ENCODE measurements at regions not wholly inside any gene's neighbourhood (a gene's known extent, or its start where the extent isn't known, plus 50 kb on each side); places are given as distances from the start of the nearest gene placed in this dataset.

GRCh38 chr3:137347132-137347531 is 389.3 kb downstream of the IL20RB start:
- no peaks in the 10 kb centered on the region for H3K36me3 ChIP-seq
- ATAC-seq (ENCODE audit: low FRiP score in 2 of 2), result no peak
- 74 to 100% methylated on average over 1 to 2 of the region's 2 CpGs for WGBS, 2 donors
- H3K4me3 ChIP-seq, result no peak overlapping the region
- H3K27ac ChIP-seq, result no peak overlapping the region
- DNase-seq, result no peak
- TF ChIP-seq POLR2AphosphoS5 (IDR thresholded peaks at IDR 0.05) (no peak), CTCF (IDR thresholded peaks at IDR 0.05) (no peak), POLR2A (IDR thresholded peaks at IDR 0.05) (no peak), EP300 (IDR thresholded peaks at IDR 0.05) (no peak)
- H3K4me1 ChIP-seq, result no peaks in the 10 kb centered on the region
- H3K9me3 ChIP-seq, result no peaks in the 10 kb centered on the region
- H3K27me3 ChIP-seq, result no peaks in the 10 kb centered on the region

GRCh38 chr3:137347817-137348368 is 390.1 kb downstream of the IL20RB start:
- WGBS, 2 donors, result 3 to 5% methylated on average over 1 of the region's 1 CpG

GRCh38 chr3:137348936-137349335 is 391.2 kb downstream of the IL20RB start:
- TF ChIP-seq CTCF (IDR thresholded peaks at IDR 0.05) (no peak), EP300 (IDR thresholded peaks at IDR 0.05) (no peak), POLR2A (IDR thresholded peaks at IDR 0.05) (no peak), POLR2AphosphoS5 (IDR thresholded peaks at IDR 0.05) (no peak)
- Histone ChIP-seq H3K4me1 (no peaks in the 10 kb centered on the region), H3K36me3 (no peaks in the 10 kb centered on the region), H3K27ac (no peak overlapping the region), H3K9me3 (no peaks in the 10 kb centered on the region), H3K27me3 (no peaks in the 10 kb centered on the region), H3K4me3 (no peak overlapping the region)
- WGBS, 2 donors, result 60 to 82% methylated on average over 7 of the region's 7 CpGs
- DNase-seq, result no peak
- no peak for ATAC-seq (ENCODE audit: low FRiP score in 2 of 2)

More at GRCh38 chr3:137347817-137348368, 390.1 kb downstream of the IL20RB start:
- Histone ChIP-seq H3K4me3 (no peak overlapping the region), H3K27me3 (no peaks in the 10 kb centered on the region), H3K36me3 (no peaks in the 10 kb centered on the region), H3K4me1 (no peaks in the 10 kb centered on the region), H3K9me3 (no peaks in the 10 kb centered on the region), H3K27ac (no peak overlapping the region)
- ATAC-seq (ENCODE audit: low FRiP score in 2 of 2) (no peak), DNase-seq (no peak)
- TF ChIP-seq POLR2A (IDR thresholded peaks at IDR 0.05) (no peak), EP300 (IDR thresholded peaks at IDR 0.05) (no peak), POLR2AphosphoS5 (IDR thresholded peaks at IDR 0.05) (no peak), CTCF (IDR thresholded peaks at IDR 0.05) (no peak)

- Histone ChIP-seq H3K4me1 (no peaks in the 10 kb centered on the region), H3K9me3 (no peaks in the 10 kb centered on the region), H3K4me3 (no peak overlapping the region), H3K27me3 (no peaks in the 10 kb centered on the region), H3K36me3 (no peaks in the 10 kb centered on the region), H3K27ac (no peak overlapping the region)
- no peak for TF ChIP-seq CTCF (IDR thresholded peaks at IDR 0.05)
- TF ChIP-seq EP300 (IDR thresholded peaks at IDR 0.05), result no peak
- TF ChIP-seq POLR2AphosphoS5 (IDR thresholded peaks at IDR 0.05), result no peak
- no peak for TF ChIP-seq POLR2A (IDR thresholded peaks at IDR 0.05)
- DNase-seq (no peak), ATAC-seq (ENCODE audit: low FRiP score in 2 of 2) (no peak)
- 81 to 83% methylated on average over 8 of the region's 8 CpGs for WGBS, 2 donors
Measured at GRCh38 chr3:137349557-137350348, 392.0 kb downstream of the IL20RB start.

Data from upper lobe of left lung (tissue), 6 donors.